ENCODE measurements at regions not wholly inside any gene's neighbourhood (a gene's known extent, or its start where the extent isn't known, plus 50 kb on each side); places are given as distances from the start of the nearest gene placed in this dataset.
"Not testable (repeated sequence)": the region's sequence is repeated elsewhere in the genome, so short reads cannot be mapped to it uniquely, and the experiment has no call there.

GRCh38 chr2:149686136-149687051 is 98.8 kb upstream of the MMADHC start:
- no peak for DNase-seq

DNA sequence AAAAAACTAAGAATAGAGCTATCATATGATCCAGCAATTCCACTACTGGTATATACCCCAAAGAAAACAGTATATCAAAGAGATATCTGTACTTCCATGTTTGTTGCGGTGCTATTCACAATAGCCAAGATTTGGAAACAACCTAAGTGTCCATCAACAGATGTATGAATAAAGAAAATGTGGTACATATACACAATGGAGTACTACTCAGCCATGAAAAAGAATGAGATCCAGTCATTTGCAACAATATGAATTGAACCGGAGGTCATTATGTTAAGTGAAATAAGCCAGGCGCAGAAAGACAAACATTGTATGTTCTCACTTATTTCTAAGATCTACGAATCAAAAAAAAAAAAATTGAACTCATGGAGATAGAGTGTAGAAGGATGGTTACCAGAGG is 97.8 kb upstream of the MMADHC start:
- not testable (repeated sequence) for DNase-seq

GRCh38 chr2:149679286-149679685 is 91.7 kb upstream of the MMADHC start:
- peak; percentile 81 for DNase-seq

- DNase-seq, result no peak
Observed at GRCh38 chr2:149677416-149677815, 89.8 kb upstream of the MMADHC start.

DNA sequence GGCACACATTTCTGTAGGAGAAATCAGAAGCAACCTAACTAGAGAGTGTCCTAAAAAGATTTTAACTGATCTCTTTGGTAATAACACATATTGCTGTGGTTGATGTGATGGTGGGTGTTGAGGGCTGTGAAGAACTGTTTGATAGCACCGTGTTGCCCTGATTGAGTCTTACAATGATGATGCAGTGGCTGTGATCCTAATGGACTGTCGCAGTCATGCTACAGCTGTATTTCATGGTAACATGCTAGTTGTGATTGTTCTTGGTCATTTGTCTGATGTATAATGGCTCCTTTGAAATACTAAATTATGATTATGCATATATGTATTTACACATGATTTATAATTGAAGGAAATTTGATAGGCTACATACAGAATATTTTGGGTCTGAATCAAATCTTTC is 82.5 kb upstream of the MMADHC start:
- no peak for DNase-seq

- no peak for DNase-seq
Observed at GRCh38 chr2:149666809-149667320, 79.3 kb upstream of the MMADHC start.

DNA sequence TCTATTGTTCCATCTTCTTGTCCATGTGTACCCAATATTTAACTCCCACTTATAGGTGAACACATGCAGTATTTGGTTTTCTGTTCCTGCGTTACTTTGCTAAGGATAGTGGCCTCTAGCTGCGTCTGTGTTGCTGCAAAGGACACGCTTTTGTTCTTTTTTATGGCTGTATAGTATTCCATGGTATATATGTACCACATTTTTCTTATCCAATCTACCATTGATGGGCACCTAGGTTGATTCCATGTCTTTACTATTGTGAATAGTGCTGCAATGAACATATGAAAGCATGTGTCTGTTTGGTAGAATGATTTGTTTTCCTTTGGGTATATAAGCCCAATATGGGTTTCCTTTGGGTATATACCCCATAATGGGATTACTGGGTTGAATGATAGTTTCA is 77.3 kb upstream of the MMADHC start:
- DNase-seq, result no peak

DNA sequence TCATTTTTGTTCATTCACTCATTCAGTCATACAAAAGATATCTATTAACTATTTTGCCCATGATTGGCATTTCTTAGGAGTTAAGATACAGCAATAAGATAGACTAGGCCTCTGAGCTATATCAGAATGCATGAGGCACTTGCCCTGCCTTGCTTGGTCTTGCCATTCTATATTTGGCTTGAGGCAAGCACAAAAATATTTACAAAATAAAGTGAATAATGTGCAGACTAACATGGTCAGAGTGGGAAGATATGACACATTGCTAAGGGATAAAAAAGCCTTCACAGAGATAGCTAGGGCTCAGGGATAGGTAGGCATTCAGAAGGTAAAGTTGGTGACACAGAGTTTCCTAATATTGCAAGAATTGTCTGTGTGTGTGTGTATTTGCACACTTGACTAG is 75.0 kb upstream of the MMADHC start:
- DNase-seq, result no peak

DNA sequence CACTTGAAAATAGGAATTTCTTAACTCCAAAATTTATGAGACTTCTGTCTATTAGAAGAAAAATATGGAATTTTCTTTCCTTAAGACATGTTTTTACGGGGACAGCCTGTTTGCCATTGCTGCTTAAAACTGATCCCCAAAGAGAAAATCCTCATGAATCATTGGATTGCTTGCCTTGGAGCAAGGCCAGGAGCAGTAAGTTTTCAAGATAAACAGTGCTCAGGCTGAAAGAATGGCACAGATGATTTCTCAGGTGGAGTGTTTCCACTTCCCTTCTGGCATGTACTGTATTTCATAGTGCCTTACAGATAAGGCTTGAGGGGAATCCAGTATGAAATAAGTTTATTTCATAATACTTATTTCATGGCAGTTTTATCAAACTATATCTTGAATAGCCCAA is 74.3 kb upstream of the MMADHC start:
- DNase-seq, result peak; percentile 66

- DNase-seq, result no peak
Observed at GRCh38 chr2:149658553-149658952, 71.0 kb upstream of the MMADHC start.

- DNase-seq, result no peak
Observed at GRCh38 chr2:149657401-149658040, 69.9 kb upstream of the MMADHC start.

DNA sequence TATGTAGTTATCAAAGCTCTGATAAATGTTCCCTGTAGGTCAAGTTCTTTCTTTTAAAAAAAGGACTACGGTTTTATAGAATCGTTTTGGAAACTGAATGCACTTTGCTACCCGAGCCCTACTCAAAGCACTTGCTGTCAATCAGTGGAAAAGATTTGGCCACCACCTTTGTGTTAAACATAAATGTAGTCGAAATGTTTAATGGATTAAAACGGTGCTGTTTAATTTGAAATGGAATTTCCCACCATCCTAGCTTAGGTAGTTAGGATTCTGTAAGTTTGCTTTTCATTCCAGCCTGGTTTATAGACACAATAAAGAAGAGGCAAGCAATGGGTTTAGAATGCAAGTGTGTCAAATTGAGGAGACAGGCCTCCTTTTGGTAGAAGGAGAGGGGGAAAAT is 69.4 kb upstream of the MMADHC start:
- DNase-seq, result no peak

- DNase-seq, result no peak
Observed at GRCh38 chr2:149653831-149654445, 66.4 kb upstream of the MMADHC start.

GRCh38 chr2:149652926-149653325 is 65.4 kb upstream of the MMADHC start:
- no peak for DNase-seq

- DNase-seq, result no peak
Observed at GRCh38 chr2:149652526-149652925, 65.0 kb upstream of the MMADHC start.

DNA sequence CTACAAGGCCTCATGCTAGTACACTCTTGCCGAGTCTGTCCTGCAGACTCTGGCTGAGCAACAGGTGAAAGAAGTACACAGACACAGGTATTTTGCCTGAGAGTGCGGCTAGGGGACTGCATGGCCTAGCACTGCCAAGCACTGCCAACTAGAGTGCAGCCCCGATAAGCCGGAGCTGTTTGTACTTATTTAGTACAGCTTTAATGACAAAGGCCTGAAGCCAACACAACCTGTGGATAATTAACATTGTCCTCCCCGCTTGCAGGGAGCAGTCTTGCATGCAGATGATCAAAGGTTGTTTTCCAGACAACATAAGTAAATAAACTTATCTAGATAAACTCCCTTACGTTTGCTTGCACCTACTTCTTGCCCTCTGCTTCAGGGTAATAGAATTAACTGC is 63.7 kb upstream of the MMADHC start:
- no peak for DNase-seq

DNA sequence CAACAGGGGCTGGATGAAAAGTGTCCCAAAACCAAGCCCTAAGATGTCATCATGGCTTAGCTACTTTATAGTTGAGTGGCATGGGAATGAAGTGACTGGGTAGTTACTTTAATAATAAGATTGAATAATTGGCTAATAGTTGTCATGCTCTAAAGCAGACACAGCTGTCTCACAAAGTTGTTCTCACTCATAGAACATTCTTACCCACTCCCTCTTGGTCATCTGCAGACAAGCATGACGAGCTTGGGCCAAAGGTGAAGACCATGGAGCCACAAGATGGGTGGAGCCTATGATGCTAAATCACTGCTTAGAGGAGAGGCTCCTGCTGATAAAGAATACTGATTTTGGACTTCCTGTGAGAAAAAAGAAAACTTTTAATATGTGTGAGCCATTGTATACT is 62.4 kb upstream of the MMADHC start:
- DNase-seq, result no peak

- peak; percentile 99 for DNase-seq
Observed at GRCh38 chr2:149648282-149649030, 60.9 kb upstream of the MMADHC start.

- DNase-seq, result peak; percentile 82
Observed at GRCh38 chr2:149645391-149645790, 57.8 kb upstream of the MMADHC start.
